Caco-2 (cell line): ENCODE measurements at regions not wholly inside any gene's neighbourhood (a gene's known extent, or its start where the extent isn't known, plus 50 kb on each side); places are given as distances from the start of the nearest gene placed in this dataset.

Experiments used
- BruUV-seq: library from RNA; stranded (reverse); fragments of 400-500 nt; replicated peaks from 2 replicates; lab custom pipeline; 2021; lab: Mats Ljungman, UMichigan
- CTCF ChIA-PET: fragments of 300-600 bp; sonication (Branson Sonifier 250); formaldehyde crosslinking; loops from one replicate; lab custom pipeline; 2022; ENCODE audit warnings: antibody characterized with exemption; lab: Charles Lee
- POLR2A ChIA-PET: fragments of 300-600 bp; sonication (Branson Sonifier 250); formaldehyde crosslinking; loops from one replicate; lab custom pipeline; 2022; ENCODE audit warnings: antibody characterized with exemption; lab: Charles Lee
- DNase-seq, 2 experiments: peaks; one replicate each; pipeline versions ENCODE4 v3.0.0 to v3.0.0-alpha.2; 2020 to 2022
- H3K27me3 ChIP-seq: replicated peaks from 2 replicates; pipeline ENCODE4 v1.6.0; 2011; ENCODE audit warnings: low read length; ENCODE audit not compliant: control insufficient read depth, insufficient read depth
- H3K36me3 ChIP-seq: 2 replicates; pipeline ENCODE4 v1.5.1; 2011; ENCODE audit warnings: low read length; ENCODE audit not compliant: control insufficient read depth, insufficient read depth
- H3K4me1 ChIP-seq: fragments of 250-450 bp; sonication (Bioruptor Pico); 2 replicates; pipeline ENCODE4 v1.5.1; 2020; ENCODE audit warnings: mild to moderate bottlenecking
- H3K4me3 ChIP-seq: 2 replicates; pipeline ENCODE4 v1.5.1; 2011; ENCODE audit warnings: low read depth, mild to moderate bottlenecking, control low read depth, low read length
- H3K9me3 ChIP-seq: fragments of 250-450 bp; sonication (Bioruptor Pico); 2 replicates; pipeline ENCODE4 v1.5.1; 2020; ENCODE audit warnings: mild to moderate bottlenecking, moderate library complexity
- H3K27ac Mint-ChIP-seq: one replicate; pipeline ENCODE4 v1.8.0; 2022; ENCODE audit warnings: mixed read lengths; ENCODE audit not compliant: unreplicated experiment
- H3K27me3 Mint-ChIP-seq: one replicate; pipeline ENCODE4 v1.8.0; 2022; ENCODE audit warnings: mixed read lengths; ENCODE audit not compliant: insufficient read depth, unreplicated experiment
- H3K36me3 Mint-ChIP-seq: one replicate; pipeline ENCODE4 v1.8.0; 2022; ENCODE audit warnings: mild to moderate bottlenecking, mixed read lengths; ENCODE audit not compliant: insufficient read depth, unreplicated experiment
- H3K4me1 Mint-ChIP-seq: one replicate; pipeline ENCODE4 v1.8.0; 2022; ENCODE audit warnings: low read depth, mixed read lengths; ENCODE audit not compliant: unreplicated experiment
- H3K4me3 Mint-ChIP-seq: one replicate; pipeline ENCODE4 v1.8.0; 2022; ENCODE audit warnings: mild to moderate bottlenecking, moderate library complexity, mixed read lengths; ENCODE audit not compliant: unreplicated experiment
- H3K9me3 Mint-ChIP-seq: one replicate; pipeline ENCODE4 v1.8.0; 2022; ENCODE audit warnings: mixed read lengths; ENCODE audit not compliant: unreplicated experiment
- intact Hi-C: fragments of 100-400 bp; cut with micrococcal nuclease; formaldehyde crosslinking; loops from one replicate; pipeline ENCODE4 v1.10.0; 2022; ENCODE audit not compliant: unreplicated experiment
- TF ChIP-seq, protein P1 (sequence below), 2 experiments: fragments of 200-600 bp in 1 of 2; IDR thresholded peaks; 1 replicate in 1 of 2; 2 replicates in 1 of 2; pipeline versions ENCODE4 v1.5.1 to v1.8.0; 2011 to 2022; ENCODE audit warnings: antibody characterized with exemption in 1 of 2, control low read depth in 1 of 2, inconsistent platforms in 1 of 2, low read depth in 1 of 2, low read length in 1 of 2, mild to moderate bottlenecking in 1 of 2, moderate library complexity in 1 of 2; ENCODE audit not compliant: insufficient read depth in 1 of 2, severe bottlenecking in 1 of 2, unreplicated experiment in 1 of 2

DNA sequence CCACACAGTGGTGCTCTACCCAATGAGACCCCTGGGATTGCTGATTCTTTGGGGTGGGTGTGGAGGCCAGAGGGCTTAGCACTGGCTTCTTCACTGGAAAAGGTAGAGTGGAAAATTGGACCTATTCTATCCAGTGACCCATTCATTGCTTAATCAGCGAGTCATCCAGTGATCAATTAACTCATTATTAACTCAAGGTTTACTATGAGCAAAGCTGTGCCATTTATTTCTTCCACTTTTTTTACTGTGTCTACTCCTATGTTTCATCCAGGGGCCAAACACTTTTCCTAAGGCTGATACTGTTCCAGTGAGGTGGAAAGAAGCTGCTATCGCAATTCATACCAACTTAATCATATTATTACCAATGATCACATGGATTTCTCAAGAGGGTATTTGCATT lies 363.9 kb downstream of the RPS6KC1 start:
- POLR2A ChIA-PET, result no interaction called here
- CTCF ChIA-PET, result interaction anchor here (0.6 to 1.1 kb wide), 2 partner anchors 15 to 43 kb away, joined by 3 read pairs; no protein-coding TSS in a partner anchor
- no peak for DNase-seq
- H3K4me3 Mint-ChIP-seq, result no peak overlapping the region
- no peaks in the 10 kb centered on the region for H3K36me3 Mint-ChIP-seq
- peak overlapping the region; percentile 67 for H3K27ac Mint-ChIP-seq
- peaks cover 17% of the 10 kb centered on the region for H3K4me1 Mint-ChIP-seq
- peaks cover 24% of the 10 kb centered on the region for H3K4me1 ChIP-seq
- no peak overlapping the region for H3K4me3 ChIP-seq
- H3K27me3 ChIP-seq, result no peaks in the 10 kb centered on the region
- H3K9me3 Mint-ChIP-seq, result peaks cover 22% of the 10 kb centered on the region
- H3K9me3 ChIP-seq, result no peaks in the 10 kb centered on the region
- BruUV-seq, result no TSS peak
- no peaks in the 10 kb centered on the region for H3K27me3 Mint-ChIP-seq
- intact Hi-C loops, result loop anchor here (2.0 kb wide), 1 partner anchor 42 kb away; no protein-coding TSS in a partner anchor
- TF ChIP-seq, protein P1, sequence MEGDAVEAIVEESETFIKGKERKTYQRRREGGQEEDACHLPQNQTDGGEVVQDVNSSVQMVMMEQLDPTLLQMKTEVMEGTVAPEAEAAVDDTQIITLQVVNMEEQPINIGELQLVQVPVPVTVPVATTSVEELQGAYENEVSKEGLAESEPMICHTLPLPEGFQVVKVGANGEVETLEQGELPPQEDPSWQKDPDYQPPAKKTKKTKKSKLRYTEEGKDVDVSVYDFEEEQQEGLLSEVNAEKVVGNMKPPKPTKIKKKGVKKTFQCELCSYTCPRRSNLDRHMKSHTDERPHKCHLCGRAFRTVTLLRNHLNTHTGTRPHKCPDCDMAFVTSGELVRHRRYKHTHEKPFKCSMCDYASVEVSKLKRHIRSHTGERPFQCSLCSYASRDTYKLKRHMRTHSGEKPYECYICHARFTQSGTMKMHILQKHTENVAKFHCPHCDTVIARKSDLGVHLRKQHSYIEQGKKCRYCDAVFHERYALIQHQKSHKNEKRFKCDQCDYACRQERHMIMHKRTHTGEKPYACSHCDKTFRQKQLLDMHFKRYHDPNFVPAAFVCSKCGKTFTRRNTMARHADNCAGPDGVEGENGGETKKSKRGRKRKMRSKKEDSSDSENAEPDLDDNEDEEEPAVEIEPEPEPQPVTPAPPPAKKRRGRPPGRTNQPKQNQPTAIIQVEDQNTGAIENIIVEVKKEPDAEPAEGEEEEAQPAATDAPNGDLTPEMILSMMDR (IDR thresholded peaks at IDR 0.05; ENCODE audit: insufficient read depth in 1 of 2, low read depth in 1 of 2, low read length in 1 of 2, severe bottlenecking in 1 of 2, unreplicated experiment in 1 of 2), result no peak
- H3K36me3 ChIP-seq, result no peaks in the 10 kb centered on the region

DNA sequence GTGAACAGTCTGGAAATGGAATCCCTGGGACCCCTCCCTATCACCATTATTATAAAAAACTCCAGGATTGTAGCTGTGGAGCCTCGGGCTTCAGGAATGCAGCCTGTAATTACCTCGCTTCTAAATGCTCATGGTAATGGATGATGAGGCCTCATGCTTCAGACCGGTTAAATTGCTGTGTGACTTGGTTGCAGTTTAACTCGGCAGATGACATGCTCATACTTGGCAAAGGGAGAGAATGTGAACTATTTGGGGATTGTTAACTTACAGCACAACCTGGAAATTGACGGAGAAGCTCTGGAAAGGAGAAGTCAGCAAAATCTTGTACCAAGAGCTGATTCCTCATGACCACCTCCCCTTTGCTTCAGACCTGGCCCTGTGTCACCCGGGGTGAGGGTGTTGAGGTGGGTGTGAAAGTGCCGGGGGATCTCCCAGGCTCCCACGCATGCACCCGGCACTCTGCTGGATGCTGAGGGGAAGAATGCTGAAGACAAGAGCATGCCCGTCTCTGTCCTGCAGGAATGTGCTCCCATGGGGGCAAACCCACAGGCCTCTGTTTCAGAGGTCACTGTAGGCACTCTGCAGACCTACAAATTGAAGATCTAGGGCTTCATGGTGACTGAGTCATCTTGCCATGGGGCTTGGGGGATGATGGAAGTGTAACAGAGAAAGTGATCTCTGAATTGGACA lies 364.8 kb downstream of the RPS6KC1 start:
- Mint-ChIP-seq H3K4me3 (peak overlapping the region; percentile 8), H3K9me3 (peaks cover 12% of the 10 kb centered on the region), H3K36me3 (no peaks in the 10 kb centered on the region), H3K27ac (peak overlapping the region; percentile 67), H3K27me3 (no peaks in the 10 kb centered on the region), H3K4me1 (peaks cover 13% of the 10 kb centered on the region)
- Histone ChIP-seq H3K4me3 (no peak overlapping the region), H3K27me3 (no peaks in the 10 kb centered on the region), H3K4me1 (peaks cover 24% of the 10 kb centered on the region), H3K36me3 (no peaks in the 10 kb centered on the region), H3K9me3 (no peaks in the 10 kb centered on the region)
- CTCF ChIA-PET, result interaction anchor here (1.1 kb wide), 1 partner anchor 44 kb away, joined by 3 read pairs; no protein-coding TSS in a partner anchor
- DNase-seq, result peak; percentile 12 to 67
- TF ChIP-seq, protein P1 (IDR thresholded peaks at IDR 0.05; ENCODE audit: insufficient read depth in 1 of 2, low read depth in 1 of 2, low read length in 1 of 2, severe bottlenecking in 1 of 2, unreplicated experiment in 1 of 2), result no peak
- no TSS peak for BruUV-seq
- POLR2A ChIA-PET, result no interaction called here
- intact Hi-C loops, result loop anchor here (2.0 kb wide), 1 partner anchor 43 kb away; no protein-coding TSS in a partner anchor

DNA sequence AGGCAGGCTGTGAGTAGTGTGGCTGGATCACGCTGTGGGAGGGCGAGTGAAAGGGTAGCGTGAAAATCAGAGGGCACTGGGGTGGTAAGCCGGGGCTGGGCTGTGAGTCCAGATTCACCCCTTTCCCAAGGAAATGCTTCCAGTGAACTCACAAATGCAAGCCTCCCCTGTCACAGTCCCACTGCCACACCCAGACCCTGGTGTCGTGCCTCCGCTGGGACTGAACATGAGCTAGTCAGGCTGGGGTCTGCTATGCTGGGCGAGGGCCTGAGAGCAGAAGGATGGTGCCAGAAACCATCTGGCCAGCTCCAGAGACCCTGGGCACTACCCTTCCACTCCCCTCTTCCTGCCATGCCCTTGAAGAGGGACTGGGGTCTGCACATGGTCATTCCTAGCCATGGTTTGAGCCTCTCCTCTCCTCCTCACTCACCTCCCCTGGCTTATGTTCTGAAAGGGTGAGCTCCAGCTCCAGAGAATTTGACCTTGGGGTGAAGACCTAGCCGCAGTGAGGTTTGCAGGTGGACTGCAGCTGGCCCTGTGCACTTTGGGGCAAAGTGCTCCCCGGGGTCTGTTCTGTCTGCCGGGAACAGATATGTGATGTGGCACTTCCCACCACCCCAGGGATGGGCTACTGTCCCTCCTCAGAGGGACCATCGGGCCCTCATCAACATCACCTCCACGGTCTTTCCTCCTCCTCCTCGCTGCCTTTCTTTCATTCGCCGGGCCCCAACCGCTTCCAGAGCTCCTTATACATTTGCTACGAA lies 365.6 kb downstream of the RPS6KC1 start:
- no peaks in the 10 kb centered on the region for H3K36me3 ChIP-seq
- H3K4me3 Mint-ChIP-seq, result no peak overlapping the region
- no peaks in the 10 kb centered on the region for H3K9me3 ChIP-seq
- H3K27ac Mint-ChIP-seq, result peak overlapping the region; percentile 67
- peaks cover 9% of the 10 kb centered on the region for H3K9me3 Mint-ChIP-seq
- DNase-seq, result no peak
- POLR2A ChIA-PET, result no interaction called here
- H3K27me3 ChIP-seq, result no peaks in the 10 kb centered on the region
- no peak overlapping the region for H3K4me3 ChIP-seq
- H3K27me3 Mint-ChIP-seq, result no peaks in the 10 kb centered on the region
- TF ChIP-seq, protein P1 (IDR thresholded peaks at IDR 0.05; ENCODE audit: insufficient read depth in 1 of 2, low read depth in 1 of 2, low read length in 1 of 2, severe bottlenecking in 1 of 2, unreplicated experiment in 1 of 2), result no peak
- intact Hi-C loops, result no loop called here
- H3K4me1 Mint-ChIP-seq, result peaks cover 13% of the 10 kb centered on the region
- CTCF ChIA-PET, result interaction anchor here (0.7 kb wide), 1 partner anchor 111 kb away, joined by 3 read pairs; no protein-coding TSS in a partner anchor
- H3K4me1 ChIP-seq, result peaks cover 24% of the 10 kb centered on the region
- H3K36me3 Mint-ChIP-seq, result no peaks in the 10 kb centered on the region
- no TSS peak for BruUV-seq
